A673 (cell line): ENCODE measurements at regions not wholly inside any gene's neighbourhood (a gene's known extent, or its start where the extent isn't known, plus 50 kb on each side); places are given as distances from the start of the nearest gene placed in this dataset.

Experiments
- EZH2 ChIP-seq: fragments of 200-600 bp; sonication (generic); IDR thresholded peaks from 2 replicates; pipeline ENCODE4 v1.6.1; 2017; ENCODE audit warnings: borderline replicate concordance, low read depth, mild to moderate bottlenecking, mixed read lengths, antibody characterized with exemption, low read length; ENCODE audit not compliant: poor library complexity, severe bottlenecking
- TF ChIP-seq, protein P1 (sequence below): fragments of 300-800, 200-600 bp; sonication (generic); conservative IDR thresholded peaks from 2 replicates; pipeline ENCODE4 v1.5.1; 2017; ENCODE audit warnings: low read depth, mild to moderate bottlenecking, antibody characterized with exemption, low read length, moderate library complexity, mixed read lengths

DNA sequence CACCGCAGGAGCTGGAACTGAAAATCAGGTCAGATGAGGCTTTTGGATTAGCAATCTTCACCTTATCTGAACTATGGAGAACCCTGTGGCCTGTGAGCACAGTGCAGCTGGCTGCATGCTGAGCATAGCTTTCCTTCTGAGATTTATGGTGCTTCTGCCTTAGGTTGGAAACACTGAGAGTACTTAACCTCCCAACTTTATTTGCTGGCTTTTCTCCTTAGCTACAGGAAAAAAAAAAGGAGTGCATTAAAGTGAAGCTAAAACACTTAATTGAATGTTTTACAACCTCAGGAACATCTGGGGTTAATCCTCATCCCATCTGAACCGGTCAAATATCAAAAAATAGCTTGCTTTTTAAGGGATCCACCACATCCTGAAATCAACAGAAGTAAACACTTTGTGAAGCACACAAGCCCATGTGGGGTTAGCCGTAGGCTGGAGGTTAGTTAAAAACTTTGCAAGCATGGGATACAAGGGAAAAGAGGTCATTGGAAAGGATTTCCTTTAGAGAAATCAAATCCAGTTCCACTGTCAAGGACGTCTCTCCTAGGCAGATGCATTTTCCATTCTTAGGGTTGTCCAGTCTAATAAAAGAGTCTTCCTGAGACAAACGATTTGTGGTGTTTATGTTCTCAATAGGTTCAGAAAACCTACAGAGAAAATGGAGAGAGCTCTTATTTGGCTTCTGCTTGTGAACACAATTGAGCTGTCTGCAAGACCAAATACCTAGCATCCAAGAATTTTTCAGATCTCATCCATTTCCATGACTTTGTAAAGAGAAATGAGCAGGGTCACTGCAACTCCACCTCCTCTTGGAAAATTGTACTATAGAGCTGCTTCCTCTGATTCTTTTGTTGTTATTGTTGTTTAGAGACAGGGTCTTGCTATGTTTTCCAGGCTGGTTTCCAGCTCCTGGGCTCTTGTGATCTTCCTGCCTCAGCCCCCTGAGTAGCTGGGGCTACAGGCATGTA lies 470.4 kb upstream of the IGFBP3 start:
- TF ChIP-seq, protein P1, sequence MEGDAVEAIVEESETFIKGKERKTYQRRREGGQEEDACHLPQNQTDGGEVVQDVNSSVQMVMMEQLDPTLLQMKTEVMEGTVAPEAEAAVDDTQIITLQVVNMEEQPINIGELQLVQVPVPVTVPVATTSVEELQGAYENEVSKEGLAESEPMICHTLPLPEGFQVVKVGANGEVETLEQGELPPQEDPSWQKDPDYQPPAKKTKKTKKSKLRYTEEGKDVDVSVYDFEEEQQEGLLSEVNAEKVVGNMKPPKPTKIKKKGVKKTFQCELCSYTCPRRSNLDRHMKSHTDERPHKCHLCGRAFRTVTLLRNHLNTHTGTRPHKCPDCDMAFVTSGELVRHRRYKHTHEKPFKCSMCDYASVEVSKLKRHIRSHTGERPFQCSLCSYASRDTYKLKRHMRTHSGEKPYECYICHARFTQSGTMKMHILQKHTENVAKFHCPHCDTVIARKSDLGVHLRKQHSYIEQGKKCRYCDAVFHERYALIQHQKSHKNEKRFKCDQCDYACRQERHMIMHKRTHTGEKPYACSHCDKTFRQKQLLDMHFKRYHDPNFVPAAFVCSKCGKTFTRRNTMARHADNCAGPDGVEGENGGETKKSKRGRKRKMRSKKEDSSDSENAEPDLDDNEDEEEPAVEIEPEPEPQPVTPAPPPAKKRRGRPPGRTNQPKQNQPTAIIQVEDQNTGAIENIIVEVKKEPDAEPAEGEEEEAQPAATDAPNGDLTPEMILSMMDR, result no peak
- no peak for TF ChIP-seq EZH2
